ENCODE measurements at regions not wholly inside any gene's neighbourhood (a gene's known extent, or its start where the extent isn't known, plus 50 kb on each side); places are given as distances from the start of the nearest gene placed in this dataset.
"Not testable (repeated sequence)": the region's sequence is repeated elsewhere in the genome, so short reads cannot be mapped to it uniquely, and the experiment has no call there.

DNA sequence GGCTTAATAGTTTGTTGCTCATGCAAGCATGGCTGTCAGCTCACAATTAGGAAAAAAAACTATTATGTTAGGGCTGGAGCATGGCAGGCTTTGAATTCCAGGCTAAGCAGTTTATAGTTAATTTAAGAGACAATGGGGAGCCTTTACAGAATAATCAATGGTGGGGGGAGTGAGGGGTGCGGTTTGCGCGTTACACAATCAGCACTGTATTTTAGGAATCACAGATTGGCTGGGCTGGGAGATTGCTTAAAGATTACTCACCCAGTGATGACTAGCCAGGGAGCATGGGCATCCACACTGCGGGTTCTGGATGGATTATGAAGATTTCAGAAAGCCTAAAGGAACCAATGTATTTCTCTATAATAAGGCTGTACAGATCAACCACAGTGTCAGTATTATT lies 186.6 kb downstream of the SOX3 start:
- DNase-seq: no peak

DNA sequence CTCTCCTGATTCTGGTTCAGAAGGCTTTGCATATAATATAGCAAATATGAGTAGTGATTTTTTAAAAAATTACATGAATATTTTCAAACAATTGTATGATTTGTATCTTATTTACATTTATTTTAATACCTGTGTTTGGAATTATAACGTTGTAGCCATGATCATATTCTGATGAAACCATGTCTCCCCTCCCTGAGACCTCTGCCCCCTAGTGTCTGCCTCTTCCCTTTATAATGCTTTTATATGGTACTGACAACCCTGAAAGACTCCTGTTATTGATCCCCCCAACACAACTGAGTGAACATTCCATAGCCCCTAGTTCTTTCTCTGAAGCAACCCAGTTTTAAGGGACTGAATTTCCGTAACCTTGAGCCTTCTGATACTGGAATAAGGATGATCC lies 187.4 kb downstream of the SOX3 start:
- no peak for DNase-seq

DNA sequence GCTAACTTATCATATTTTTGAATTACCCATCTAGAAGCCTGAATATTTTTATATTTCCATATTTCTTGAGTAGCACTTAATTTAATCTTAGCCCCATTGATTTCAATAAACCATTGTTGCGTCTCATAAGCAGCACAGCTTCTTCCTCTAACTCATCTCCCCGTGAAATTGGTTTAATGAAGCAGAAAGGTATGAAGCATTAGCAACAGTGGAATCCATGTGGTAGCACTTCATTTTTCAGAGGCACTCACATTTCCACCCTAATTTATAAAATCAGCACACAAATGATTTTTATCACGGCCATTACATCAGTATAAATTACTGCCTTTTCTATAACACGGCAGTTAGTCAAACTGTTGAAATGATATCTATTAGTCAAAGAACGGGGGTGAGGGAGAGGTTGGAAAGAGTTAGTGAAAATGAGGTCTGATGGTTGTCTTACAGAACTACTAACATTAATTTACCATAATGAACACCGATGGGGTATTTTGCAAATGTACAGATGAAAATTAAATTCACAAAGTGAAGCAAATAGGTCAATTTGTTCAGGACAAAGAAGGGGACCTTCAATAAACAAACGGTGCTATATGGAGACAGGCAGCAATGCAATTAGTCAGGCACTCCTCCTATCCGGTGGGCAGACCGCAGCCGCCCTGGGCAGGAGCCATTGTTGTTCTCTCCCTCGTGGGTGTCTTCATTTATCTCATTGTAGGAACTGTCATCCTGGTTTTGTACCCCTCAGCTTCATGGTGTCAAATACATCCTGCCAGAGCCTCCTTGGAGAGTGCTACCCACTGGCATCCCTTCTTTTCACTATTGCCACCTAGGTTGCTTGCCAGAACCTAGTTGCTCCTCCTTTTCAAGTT lies 205.7 kb downstream of the SOX3 start:
- DNase-seq: no peak

DNA sequence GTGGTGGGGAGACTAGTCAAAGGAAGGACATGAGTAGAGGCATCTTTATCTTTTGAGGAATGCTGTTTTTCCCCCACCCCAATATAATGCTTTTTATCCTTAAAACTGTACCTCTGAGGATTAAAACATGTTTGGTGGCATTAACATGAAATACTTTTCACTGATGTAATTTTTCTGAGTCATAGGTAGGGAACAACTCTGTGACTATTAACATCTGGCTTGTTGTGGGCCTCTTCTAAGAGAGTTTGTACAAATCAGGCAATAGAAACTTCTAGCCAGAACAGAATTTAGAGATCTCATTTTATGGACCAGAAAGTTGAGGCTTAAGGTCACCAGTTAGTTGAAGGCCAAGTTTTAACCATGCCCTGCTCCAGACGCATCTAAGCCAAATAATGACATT lies 207.6 kb downstream of the SOX3 start:
- DNase-seq: no peak

DNA sequence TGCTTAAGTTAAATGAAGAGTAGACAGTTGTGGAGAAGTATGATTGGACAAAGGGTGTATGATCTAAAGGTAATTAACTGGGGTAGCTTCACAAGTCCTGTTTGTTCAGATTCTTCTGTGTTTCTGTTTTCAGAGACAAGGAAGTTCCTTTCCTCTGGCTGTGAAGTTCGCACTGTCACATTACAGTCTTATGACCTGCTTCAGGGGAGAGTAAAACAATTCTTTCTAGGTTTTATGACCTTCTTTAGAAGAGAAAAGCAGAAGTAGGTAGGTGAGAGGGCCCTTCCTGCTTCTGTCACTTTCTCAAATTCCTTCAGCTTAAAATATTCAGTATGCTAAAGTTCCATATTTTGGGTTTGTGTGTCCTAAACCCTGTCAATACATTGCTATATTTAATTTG lies 211.9 kb downstream of the SOX3 start:
- no peak for DNase-seq

DNA sequence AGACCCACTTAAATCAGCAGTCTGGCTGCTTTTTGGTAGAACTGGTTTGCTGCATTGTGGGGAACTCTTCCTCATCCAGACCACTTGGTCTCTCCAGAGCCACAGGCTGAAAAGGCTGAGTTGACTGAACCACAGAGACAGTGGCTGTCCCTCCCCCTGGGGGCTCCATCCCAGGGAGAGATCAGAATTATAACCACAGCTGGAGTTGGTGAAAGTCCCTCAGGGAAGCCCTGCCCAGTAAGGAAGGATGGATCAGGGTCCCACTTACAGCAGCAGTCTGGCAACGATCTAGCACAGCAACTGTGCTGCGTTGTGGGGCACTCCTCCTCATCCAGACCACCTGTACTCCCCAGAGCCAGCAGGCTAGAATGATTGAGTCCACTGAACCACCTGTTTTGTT lies 212.7 kb downstream of the SOX3 start:
- DNase-seq: no peak

DNA sequence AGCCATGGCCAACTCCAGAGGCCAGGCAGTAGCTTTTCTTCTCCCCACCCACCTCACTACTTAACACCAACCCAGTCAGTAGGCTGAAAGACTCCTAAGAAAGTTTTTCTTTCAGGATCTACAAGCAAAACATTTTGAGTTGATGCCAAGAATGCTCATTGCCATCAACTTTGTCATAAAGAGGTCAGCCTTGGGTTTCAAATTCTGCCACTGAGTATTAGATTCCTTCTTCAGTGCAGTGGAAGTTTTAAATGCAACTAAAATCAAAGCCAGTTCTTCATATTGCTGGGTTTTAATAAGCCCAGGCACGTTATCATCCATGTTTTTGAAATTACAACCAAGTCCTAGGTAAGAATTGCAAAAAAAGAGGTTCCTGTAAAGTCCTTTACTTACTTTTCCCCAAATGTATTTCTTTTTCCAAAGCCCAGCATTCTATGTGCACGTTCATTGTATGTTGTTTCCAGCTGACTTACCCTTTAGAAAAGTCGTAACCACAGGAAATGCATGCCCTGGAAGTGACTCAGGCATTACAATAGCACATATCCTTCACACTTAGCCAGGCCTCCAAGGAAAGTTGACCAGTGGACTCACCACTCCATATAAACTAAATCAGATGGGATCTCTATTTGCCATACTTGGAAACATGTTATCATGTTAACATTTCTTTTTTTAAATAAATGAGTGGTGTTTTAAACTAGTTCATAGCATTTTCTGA lies 229.9 kb downstream of the SOX3 start:
- DNase-seq: no peak

DNA sequence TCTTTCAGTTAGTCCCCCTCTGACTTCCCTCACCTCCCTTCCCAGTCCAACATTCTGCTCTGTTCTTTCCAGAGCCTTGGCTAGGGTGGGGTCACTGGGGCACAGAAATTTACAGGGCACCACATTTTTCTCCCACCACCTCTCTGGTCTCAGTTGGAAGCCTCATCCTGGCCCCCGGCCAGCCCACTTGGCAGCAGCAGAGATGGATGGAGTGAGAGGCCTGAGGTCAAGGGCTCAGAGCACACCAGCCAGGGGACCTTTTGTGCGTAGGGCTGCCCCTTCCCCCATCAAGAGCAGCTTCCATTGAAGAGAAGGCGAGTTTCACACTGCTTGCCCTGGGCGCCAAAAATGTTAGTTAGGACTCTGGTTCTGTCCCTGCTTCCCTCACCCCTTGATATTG lies 230.9 kb downstream of the SOX3 start:
- DNase-seq: no peak

DNA sequence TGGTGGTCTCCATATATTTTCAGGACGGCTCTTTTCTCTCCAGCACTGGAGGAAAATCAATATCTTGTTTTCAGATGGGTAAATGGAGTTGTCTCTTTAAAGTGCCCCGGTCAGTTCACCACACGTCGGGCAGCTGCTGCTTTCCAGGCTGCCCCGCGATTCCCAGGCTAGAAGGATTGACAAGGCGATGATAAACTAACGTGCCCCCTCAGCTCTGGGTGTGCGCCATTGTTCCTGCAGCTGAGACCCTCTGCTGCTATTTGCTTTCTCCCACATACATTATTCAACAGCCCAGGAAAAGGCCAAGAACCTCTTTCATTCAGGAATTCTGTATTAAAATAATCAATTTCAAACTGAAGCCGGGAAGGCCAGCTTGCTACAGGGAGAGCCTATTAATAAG lies 254.5 kb downstream of the SOX3 start:
- DNase-seq: no peak

DNA sequence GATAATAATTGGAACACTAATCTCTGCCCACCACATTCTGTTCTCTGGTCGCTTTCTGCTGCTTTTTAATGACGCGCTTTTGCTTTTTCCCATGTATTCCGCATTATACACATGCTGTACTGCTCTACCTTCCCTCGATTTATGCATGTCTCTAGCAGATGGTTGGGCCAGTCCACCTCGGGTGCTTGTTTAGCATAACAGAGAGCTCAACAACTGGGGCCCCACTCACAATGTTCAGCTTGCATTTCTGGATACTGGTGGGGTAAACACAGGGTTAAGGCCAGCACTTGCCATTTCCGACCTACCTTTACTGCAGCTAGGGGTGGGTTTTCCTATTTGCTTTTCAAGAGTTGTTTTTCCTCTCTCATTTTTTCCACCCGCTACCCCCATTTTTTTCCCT lies 255.8 kb downstream of the SOX3 start:
- no peak for DNase-seq

DNA sequence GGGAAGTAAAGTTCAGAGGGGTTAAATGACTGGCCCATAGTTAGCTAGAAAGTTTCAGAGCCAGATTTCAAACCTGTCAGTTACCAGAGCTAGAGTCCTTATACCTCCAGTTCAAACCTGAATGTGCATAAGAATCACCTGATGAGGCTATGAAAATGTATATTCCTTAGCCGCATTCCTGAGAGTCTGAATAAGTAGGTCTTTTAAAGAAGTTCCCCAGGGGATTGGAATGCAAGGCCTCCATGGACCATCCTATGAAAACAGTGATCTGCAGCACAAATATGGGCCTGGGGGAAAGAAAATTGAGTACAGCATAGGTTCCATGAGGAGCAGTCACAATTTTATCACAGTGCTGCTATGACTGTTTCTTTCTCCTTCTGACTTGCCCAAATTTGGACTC lies 263.9 kb upstream of the CXorf66 start:
- no peak for DNase-seq

DNA sequence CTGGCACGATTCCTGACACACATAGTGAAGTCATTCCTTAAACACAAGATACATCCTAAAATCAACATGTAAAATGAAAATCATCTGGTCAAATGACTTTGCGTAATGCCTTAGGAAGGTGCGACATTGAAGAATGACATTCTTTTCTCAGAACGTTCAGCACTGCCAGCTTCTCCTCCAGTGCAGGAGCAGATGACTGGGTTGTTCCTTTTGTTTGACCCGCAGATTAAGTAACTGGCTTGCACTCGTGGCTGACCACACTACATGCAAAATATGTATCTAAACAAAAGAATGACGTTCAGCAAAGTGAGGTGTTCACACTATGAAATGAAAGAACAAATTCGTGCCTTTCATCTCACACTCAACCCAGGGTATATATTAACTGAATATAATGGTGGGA lies 260.7 kb upstream of the CXorf66 start:
- not testable (repeated sequence) for DNase-seq

DNA sequence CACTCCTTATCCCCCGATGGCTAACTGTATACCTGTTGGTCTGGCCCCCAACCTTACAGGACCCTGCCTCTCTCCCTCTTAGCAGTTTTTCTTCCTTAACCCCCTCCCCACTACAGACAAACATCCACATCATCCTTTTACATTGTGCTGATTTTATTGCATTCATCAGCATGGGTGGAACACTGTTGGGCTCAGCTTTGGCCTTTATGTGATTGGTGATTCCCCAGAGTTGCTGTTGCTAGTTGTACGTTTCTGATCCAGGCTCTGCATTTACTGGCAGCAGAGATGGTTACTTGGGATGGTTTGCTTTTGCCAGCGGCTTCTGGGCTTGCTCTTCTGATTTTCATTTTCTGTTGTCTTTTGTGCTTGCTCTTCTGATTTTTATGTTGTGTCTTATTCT lies 250.6 kb upstream of the CXorf66 start:
- DNase-seq: not testable (repeated sequence)

DNA sequence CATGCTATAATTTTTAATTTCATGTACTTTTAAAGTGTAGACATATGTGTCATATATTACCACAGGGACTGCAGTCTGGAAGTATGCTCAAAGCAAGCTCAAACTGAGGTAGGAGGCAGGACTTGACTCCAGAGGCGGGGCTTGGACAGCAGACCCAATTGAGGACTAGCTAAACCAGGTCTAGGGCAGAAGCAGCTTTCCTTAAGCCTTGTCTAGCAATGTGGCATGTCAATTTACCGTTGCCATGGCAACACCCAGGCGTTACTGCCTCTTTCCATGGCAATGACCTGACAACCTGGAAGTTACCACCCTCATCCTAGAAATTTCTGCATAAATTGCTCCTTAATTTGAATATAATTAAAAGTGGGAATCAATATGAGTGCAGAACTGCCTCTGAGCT lies 249.2 kb upstream of the CXorf66 start:
- DNase-seq: not testable (repeated sequence)

DNA sequence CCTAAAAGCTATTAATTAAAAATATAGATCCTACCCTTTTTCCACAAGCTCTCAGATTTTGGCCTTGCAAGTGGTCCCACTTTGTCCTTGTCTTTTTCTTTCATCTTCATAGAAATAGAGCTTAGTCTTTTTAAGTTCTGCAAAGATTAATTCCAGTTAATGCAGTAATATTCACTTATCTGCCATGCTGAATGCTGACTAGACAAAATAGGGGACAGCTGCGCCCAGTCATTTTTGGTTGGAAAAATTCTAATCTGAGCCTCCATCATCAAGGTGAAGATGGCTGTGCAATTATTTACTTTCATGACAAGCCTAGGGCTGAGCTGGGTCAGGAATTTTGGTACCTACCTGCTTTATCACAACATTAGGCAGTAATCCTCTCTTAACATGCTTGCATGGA lies 241.3 kb upstream of the CXorf66 start:
- no peak for DNase-seq

DNA sequence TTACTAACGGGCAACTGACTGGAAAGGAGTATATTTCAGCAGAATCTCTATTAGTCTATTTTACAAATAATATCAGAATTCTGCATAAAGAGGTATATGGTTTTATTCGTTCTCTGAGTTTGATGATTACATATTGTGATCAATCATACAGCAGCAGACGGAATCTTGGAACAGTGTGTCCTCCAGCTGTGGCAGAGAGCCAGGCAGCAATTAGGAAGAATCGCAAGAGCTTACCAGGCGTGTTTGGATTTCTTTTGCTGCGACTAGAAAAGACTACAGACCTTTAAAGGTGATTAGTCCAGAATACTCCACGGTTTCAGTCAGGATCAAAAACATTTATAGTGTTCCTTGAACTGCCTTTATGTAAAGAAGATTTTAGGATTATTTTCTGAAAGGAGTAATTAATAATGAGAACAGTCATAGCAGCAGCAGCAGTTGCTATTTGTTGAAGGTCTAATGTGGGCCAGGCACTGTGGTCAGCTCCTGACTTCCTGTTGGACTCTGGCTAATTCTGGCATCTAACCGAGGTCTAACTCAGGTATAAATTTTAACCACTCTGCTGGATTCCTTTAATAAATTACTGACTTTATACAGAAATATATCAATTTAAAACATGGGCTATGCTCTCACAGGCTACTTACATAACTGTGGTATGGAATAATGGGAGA lies 225.3 kb upstream of the CXorf66 start:
- DNase-seq: no peak

DNA sequence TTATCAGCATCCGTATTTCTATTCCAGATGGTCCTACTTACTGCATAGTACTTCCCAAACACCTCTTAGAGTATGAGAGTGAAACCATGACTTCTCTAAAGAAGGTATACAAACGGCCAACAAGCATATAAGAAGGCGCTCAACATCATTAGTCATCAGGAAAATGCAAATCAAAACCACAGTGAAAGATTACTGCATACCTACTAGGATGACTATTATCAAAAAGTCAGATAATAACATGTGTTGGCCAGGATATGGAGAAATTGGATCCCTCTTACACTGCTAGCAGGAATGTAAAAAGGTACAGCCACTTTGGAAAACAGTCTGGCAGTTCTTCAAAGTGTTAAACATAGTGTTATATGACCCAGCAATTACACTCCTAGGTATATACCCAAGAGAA lies 215.3 kb upstream of the CXorf66 start:
- DNase-seq: no peak

DNA sequence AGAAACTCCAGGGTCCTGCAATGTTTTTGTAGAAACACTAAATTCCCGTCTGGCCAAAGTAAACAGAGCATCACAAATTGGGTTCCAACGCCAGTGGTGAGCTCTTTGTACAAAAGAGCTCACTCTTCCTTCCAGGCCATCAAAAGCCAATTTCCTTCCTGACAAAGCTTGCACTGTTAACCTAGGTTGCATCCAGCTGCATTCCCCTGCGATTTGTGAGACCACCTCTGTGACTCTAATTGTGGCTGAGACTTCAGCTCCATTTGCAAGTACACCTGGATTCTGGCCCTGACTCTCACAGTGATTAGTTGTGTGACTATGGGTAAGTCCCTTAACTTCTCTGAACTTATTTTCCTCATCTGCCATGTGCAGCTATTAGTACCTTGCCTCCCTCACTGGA lies 212.5 kb upstream of the CXorf66 start:
- no peak for DNase-seq

DNA sequence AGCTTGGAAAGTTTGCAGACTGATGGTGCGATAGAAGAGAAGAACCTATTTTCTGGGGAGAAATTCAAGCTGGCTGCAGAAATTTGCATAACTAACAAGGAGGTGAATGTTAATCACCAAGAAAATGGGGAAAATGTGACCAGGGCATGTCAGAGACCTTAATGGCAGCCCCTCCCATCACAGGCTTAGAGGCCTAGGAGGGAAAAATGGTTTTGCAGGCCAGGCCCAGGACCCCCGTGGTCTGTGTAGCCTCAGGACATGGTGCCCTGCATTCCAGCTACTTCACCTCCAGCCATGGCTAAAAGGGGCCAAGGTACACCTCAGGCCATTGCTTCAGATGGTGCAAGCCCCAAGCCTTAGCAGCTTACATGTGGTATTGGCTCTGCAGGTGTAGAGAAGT lies 207.1 kb upstream of the CXorf66 start:
- no peak for DNase-seq

DNA sequence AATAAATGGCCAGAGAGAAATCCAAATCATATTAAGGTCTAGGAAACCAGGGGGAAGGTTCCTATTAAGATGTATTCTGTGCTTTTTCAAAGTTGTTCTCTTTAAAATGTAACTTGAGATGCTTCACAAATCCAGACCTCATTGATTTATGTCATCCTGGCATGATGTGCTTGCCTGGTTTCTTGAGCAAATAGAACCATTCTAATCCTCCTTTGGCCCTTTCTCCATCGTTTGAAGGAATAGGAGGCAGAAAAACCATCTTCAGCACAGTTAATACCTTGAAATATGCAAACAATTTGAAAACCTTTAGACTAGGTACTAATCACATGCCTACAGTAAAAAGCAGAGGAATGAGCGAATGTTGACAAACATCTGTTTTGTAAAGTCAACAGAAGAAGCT lies 202.2 kb upstream of the CXorf66 start:
- DNase-seq: no peak

DNA sequence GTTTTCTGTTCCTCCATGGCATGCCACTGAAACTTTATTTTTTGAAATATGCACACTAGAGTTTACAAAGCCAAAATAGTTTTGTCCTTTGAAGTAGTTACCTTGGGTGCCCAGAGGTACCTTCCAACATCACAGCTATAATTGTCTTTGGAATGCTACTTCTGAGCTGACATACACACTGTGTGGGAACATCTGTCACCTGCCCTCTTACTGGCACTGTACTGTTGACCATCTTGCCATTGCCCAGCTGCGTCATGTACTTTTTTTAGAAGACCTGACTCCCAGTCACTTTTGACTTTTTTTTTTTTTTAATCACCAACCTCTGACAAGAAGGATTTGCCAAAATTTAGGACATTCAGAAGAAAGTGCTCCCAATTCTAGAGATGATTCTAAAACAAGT lies 200.5 kb upstream of the CXorf66 start:
- DNase-seq: no peak

DNA sequence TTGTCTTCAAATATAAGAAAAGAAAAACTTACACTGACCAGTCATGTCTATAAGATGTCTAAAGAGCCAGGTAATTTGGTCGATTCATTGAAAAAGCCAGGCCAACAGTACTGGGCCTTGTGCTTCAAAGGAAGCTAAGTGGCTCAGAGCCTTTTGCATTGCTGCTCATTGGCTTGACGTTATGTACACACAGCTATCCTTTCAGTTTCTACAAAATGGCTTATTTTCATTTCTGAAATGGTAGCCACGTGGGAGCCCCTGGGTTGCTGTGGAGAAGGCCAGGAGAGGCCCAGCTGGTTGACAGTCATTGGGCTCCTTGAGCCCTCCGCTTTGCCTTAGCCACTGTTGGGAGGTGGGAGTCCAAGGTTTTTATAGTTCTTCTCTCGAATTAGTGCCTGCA lies 199.1 kb upstream of the CXorf66 start:
- no peak for DNase-seq

DNA sequence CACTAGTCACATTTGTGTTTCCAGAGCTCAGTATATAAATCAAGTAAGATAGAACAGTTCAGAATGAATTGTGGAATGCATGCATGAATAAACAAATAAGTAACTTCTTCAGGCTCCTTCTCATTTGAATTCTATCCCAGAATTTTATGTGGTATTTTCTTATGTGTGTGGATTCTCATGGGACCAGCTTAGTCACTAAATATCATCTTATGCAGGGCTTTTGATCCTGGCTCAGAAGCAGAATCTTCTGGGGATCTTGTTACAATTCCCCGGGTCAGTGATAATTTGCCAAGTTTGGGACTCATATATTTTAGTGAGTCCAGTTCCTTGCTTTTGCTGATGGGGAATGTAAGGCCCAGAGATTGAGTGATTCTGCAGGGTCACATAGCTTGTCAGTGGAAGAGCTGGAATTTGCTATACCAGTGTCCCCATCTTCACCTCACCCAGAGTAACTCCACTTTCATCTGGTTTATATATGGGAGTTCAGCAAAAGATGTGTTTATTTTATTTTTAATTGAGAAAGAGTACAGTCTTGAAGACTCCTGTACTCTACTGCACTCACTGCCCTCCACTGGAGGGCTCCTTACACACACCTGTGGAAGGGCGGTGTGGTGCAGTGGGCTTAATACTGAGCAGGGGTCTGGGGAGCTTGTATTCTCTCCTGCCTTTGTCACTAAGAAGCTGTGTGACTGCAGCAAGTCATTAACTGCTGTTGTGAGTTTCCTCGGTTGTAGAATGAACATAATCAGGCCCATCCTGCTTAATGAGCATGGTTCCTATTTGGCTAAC lies 198.2 kb upstream of the CXorf66 start:
- no peak for DNase-seq
